Glutamatergic neuron (in vitro differentiated cells): ENCODE measurements at regions not wholly inside any gene's neighbourhood (a gene's known extent, or its start where the extent isn't known, plus 50 kb on each side); places are given as distances from the start of the nearest gene placed in this dataset.

Experiments
- DNase-seq: peaks from one replicate; pipeline ENCODE4 v3.0.0; 2022
- H3K27ac Mint-ChIP-seq: one replicate; pipeline ENCODE4 v1.8.0; 2020; ENCODE audit warnings: mild to moderate bottlenecking, mixed read lengths, inconsistent platforms; ENCODE audit not compliant: unreplicated experiment
- H3K27me3 Mint-ChIP-seq: one replicate; pipeline ENCODE4 v1.8.0; 2020; ENCODE audit warnings: mild to moderate bottlenecking, moderate library complexity, mixed read lengths, inconsistent platforms; ENCODE audit not compliant: unreplicated experiment
- H3K36me3 Mint-ChIP-seq: one replicate; pipeline ENCODE4 v1.8.0; 2020; ENCODE audit warnings: mild to moderate bottlenecking, mixed read lengths, inconsistent platforms; ENCODE audit not compliant: unreplicated experiment
- H3K4me1 Mint-ChIP-seq: one replicate; pipeline ENCODE4 v1.8.0; 2020; ENCODE audit warnings: mild to moderate bottlenecking, low read depth, mixed read lengths, inconsistent platforms; ENCODE audit not compliant: unreplicated experiment
- H3K4me3 Mint-ChIP-seq: one replicate; pipeline ENCODE4 v1.8.0; 2020; ENCODE audit warnings: mild to moderate bottlenecking, mixed read lengths, inconsistent platforms; ENCODE audit not compliant: unreplicated experiment
- H3K9me3 Mint-ChIP-seq: one replicate; pipeline ENCODE4 v1.8.0; 2020; ENCODE audit warnings: mild to moderate bottlenecking, moderate library complexity, mixed read lengths, inconsistent platforms; ENCODE audit not compliant: unreplicated experiment
- CTCF ChIP-seq: fragments of 200-600 bp; sonication (generic); IDR thresholded peaks from one replicate; pipeline ENCODE4 v1.5.0; 2021; ENCODE audit not compliant: partially characterized antibody, unreplicated experiment

- Mint-ChIP-seq H3K4me1 (no peaks in the 10 kb centered on the region), H3K4me3 (no peak overlapping the region), H3K27ac (no peak overlapping the region), H3K36me3 (peaks cover 5% of the 10 kb centered on the region), H3K27me3 (no peaks in the 10 kb centered on the region), H3K9me3 (peaks cover 1% of the 10 kb centered on the region)
- no peak for TF ChIP-seq CTCF
- no peak for DNase-seq
Measured at GRCh38 chr3:59152943-59153342, 103.1 kb upstream of the CFAP20DC start.

GRCh38 chr3:59150039-59150438 is 100.2 kb upstream of the CFAP20DC start:
- TF ChIP-seq CTCF: no peak
- Mint-ChIP-seq H3K4me3 (no peak overlapping the region), H3K9me3 (peaks cover 1% of the 10 kb centered on the region), H3K27ac (no peak overlapping the region), H3K36me3 (peaks cover 5% of the 10 kb centered on the region), H3K4me1 (no peaks in the 10 kb centered on the region), H3K27me3 (no peaks in the 10 kb centered on the region)
- DNase-seq: no peak

GRCh38 chr3:59149166-59149565 is 99.3 kb upstream of the CFAP20DC start:
- peaks cover 5% of the 10 kb centered on the region for H3K36me3 Mint-ChIP-seq
- no peak overlapping the region for H3K4me3 Mint-ChIP-seq
- H3K27ac Mint-ChIP-seq: no peak overlapping the region
- H3K4me1 Mint-ChIP-seq: no peaks in the 10 kb centered on the region
- no peaks in the 10 kb centered on the region for H3K27me3 Mint-ChIP-seq
- H3K9me3 Mint-ChIP-seq: peaks cover 1% of the 10 kb centered on the region
- DNase-seq: no peak
- TF ChIP-seq CTCF: no peak

GRCh38 chr3:59143447-59143846 is 93.6 kb upstream of the CFAP20DC start:
- Mint-ChIP-seq H3K27me3 (no peaks in the 10 kb centered on the region), H3K27ac (no peak overlapping the region), H3K4me1 (no peaks in the 10 kb centered on the region), H3K4me3 (no peak overlapping the region), H3K9me3 (no peaks in the 10 kb centered on the region), H3K36me3 (no peaks in the 10 kb centered on the region)
- DNase-seq: no peak
- TF ChIP-seq CTCF: no peak

GRCh38 chr3:59142556-59142955 is 92.7 kb upstream of the CFAP20DC start:
- H3K9me3 Mint-ChIP-seq: no peaks in the 10 kb centered on the region
- H3K4me3 Mint-ChIP-seq: no peak overlapping the region

More at GRCh38 chr3:59142556-59142955, 92.7 kb upstream of the CFAP20DC start:
- H3K4me1 Mint-ChIP-seq: no peaks in the 10 kb centered on the region
- TF ChIP-seq CTCF: no peak
- no peaks in the 10 kb centered on the region for H3K36me3 Mint-ChIP-seq
- H3K27me3 Mint-ChIP-seq: no peaks in the 10 kb centered on the region
- H3K27ac Mint-ChIP-seq: no peak overlapping the region
- no peak for DNase-seq
